ENCODE measurements at regions not wholly inside any gene's neighbourhood (a gene's known extent, or its start where the extent isn't known, plus 50 kb on each side); places are given as distances from the start of the nearest gene placed in this dataset.

DNA sequence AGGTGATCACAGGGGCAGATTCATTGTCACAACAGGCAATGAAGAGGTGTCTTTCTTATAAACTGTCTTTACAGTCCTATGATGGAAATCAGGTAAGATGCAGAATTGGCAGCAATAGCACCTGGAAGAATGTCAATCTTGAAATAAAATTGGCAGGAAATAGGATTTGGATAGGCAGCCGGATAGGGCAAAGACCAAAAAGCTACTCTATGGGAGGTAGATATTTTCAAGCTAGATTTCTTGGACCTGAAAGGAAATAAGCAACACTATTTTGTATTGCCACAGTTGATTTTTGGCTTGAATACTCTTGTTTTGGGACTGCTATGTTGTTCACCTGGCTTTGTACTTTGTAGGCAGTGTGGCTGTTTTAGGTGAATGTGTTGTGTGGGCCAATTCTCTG, 314.2 kb downstream of the SLC7A11 start:
- no peaks in the 10 kb centered on the region for H3K27me3 ChIP-seq (ENCODE audit: control insufficient read depth in 3 of 3, insufficient read depth in 3 of 3, low read depth in 1 of 3, low read length in 3 of 3)
- no peak overlapping the region for H3K23ac ChIP-seq (ENCODE audit: low read depth, low read length, poor library complexity)
- H2AK5ac ChIP-seq (ENCODE audit: low read depth, low read length): no peak overlapping the region
- no peak overlapping the region for H3K18ac ChIP-seq (ENCODE audit: low read length)
- H3K79me1 ChIP-seq (ENCODE audit: low read depth, low read length): no peaks in the 10 kb centered on the region
- no peak overlapping the region for H3K27ac ChIP-seq (replicated peaks; ENCODE audit: low read length)
- no peak overlapping the region for H2AFZ ChIP-seq (ENCODE audit: low read length)
- H3K14ac ChIP-seq (ENCODE audit: low read length): no peak overlapping the region
- H3K36me3 ChIP-seq (replicated peaks in 1 of 2; ENCODE audit: control insufficient read depth in 2 of 2, insufficient read depth in 2 of 2, low read length in 2 of 2): no peaks in the 10 kb centered on the region
- no peak overlapping the region for H3K4me3 ChIP-seq (ENCODE audit: low read length in 2 of 2)
- WGBS, 2 donors (ENCODE audit: extremely low coverage in 2 of 2, insufficient read length in 2 of 2, insufficient replicate concordance in 1 of 2): no CpG with 5 or more reads among the region's 1 CpG
- no peaks in the 10 kb centered on the region for H3K4me1 ChIP-seq (ENCODE audit: control insufficient read depth in 2 of 2, insufficient read depth in 1 of 2, low read depth in 1 of 2, low read length in 2 of 2)
- no peak for DNase-seq (ENCODE audit: low spot score)
- no peak overlapping the region for H4K8ac ChIP-seq (ENCODE audit: low read depth, low read length)
- H3K9ac ChIP-seq (ENCODE audit: low read depth, low read length, poor library complexity): no peak overlapping the region
- H4K91ac ChIP-seq (ENCODE audit: low read depth, low read length, poor library complexity): no peak overlapping the region
- no peaks in the 10 kb centered on the region for H3K9me3 ChIP-seq (replicated peaks in 1 of 2; ENCODE audit: control insufficient read depth in 2 of 2, insufficient read depth in 1 of 2, low read depth in 1 of 2, low read length in 2 of 2)
- H2BK15ac ChIP-seq (ENCODE audit: low read length): no peak overlapping the region
- no peak overlapping the region for H2BK120ac ChIP-seq (ENCODE audit: low read depth, low read length)
- H2BK12ac ChIP-seq (ENCODE audit: low read length): no peak overlapping the region
- H3K4me2 ChIP-seq (ENCODE audit: insufficient read depth, low read length, poor library complexity, severe bottlenecking): no peak overlapping the region
- no peak overlapping the region for H2BK5ac ChIP-seq (ENCODE audit: low read length)
- no peak overlapping the region for H3K4ac ChIP-seq (ENCODE audit: low read length)

DNA sequence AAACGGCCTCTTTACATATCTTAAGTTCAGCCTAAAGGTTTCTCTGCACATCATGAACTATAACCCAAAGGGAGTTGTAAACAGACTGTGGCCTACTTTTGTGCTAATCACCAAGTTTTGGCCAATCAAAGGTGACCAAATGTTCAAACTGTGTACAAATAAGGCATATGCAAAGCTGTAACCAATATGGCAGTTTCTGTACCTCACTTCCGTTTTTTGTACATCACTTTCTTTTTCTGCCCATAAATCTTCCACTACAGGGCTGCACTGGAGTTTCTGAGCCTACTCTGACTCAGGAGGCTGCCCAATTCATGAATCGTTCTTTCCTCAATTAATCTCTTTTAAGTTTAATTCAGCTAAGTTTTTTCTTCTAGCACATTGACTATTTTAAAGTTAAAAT, 318.7 kb downstream of the SLC7A11 start:
- H3K27ac ChIP-seq (replicated peaks; ENCODE audit: low read length): no peak overlapping the region
- H4K8ac ChIP-seq (ENCODE audit: low read depth, low read length): no peak overlapping the region
- H3K4ac ChIP-seq (ENCODE audit: low read length): no peak overlapping the region
- H3K4me3 ChIP-seq (ENCODE audit: low read length in 2 of 2): no peak overlapping the region
- no peak overlapping the region for H2BK120ac ChIP-seq (ENCODE audit: low read depth, low read length)
- H3K9me3 ChIP-seq (replicated peaks in 1 of 2; ENCODE audit: control insufficient read depth in 2 of 2, insufficient read depth in 1 of 2, low read depth in 1 of 2, low read length in 2 of 2): no peaks in the 10 kb centered on the region
- no peaks in the 10 kb centered on the region for H3K27me3 ChIP-seq (ENCODE audit: control insufficient read depth in 3 of 3, insufficient read depth in 3 of 3, low read depth in 1 of 3, low read length in 3 of 3)
- no peaks in the 10 kb centered on the region for H3K4me1 ChIP-seq (ENCODE audit: control insufficient read depth in 2 of 2, insufficient read depth in 1 of 2, low read depth in 1 of 2, low read length in 2 of 2)
- H2BK12ac ChIP-seq (ENCODE audit: low read length): no peak overlapping the region
- no peak overlapping the region for H3K18ac ChIP-seq (ENCODE audit: low read length)
- H3K36me3 ChIP-seq (replicated peaks in 1 of 2; ENCODE audit: control insufficient read depth in 2 of 2, insufficient read depth in 2 of 2, low read length in 2 of 2): no peaks in the 10 kb centered on the region
- H2AFZ ChIP-seq (ENCODE audit: low read length): no peak overlapping the region
- WGBS, 2 donors (ENCODE audit: extremely low coverage in 2 of 2, insufficient read length in 2 of 2, insufficient replicate concordance in 1 of 2): no CpG with 5 or more reads among the region's 3 CpGs
- H3K23ac ChIP-seq (ENCODE audit: low read depth, low read length, poor library complexity): no peak overlapping the region
- H3K14ac ChIP-seq (ENCODE audit: low read length): no peak overlapping the region
- no peak overlapping the region for H3K9ac ChIP-seq (ENCODE audit: low read depth, low read length, poor library complexity)
- no peak overlapping the region for H2AK5ac ChIP-seq (ENCODE audit: low read depth, low read length)
- H3K79me1 ChIP-seq (ENCODE audit: low read depth, low read length): no peaks in the 10 kb centered on the region
- H2BK15ac ChIP-seq (ENCODE audit: low read length): no peak overlapping the region
- H2BK5ac ChIP-seq (ENCODE audit: low read length): no peak overlapping the region
- no peak overlapping the region for H4K91ac ChIP-seq (ENCODE audit: low read depth, low read length, poor library complexity)
- DNase-seq (ENCODE audit: low spot score): no peak
- no peak overlapping the region for H3K4me2 ChIP-seq (ENCODE audit: insufficient read depth, low read length, poor library complexity, severe bottlenecking)

DNA sequence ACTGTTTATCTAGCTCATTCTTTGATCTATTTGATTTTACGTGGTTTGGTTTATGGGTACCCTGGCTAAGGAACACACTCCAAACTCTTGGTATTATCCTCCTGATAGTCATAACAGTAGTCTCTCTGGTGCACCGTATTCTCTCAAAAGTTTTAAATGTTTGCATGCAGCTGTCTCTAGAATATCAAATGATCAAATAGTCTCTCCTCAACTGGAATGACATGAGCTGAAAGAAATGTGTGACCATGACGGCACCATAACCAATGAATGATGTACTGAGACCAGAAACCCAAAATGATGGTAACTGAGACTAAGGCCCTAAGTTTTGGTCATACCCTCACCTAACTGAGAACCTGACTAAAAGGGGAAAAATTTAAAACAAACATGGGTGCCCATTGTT, 319.4 kb downstream of the SLC7A11 start:
- Histone ChIP-seq H3K23ac (ENCODE audit: low read depth, low read length, poor library complexity) (no peak overlapping the region), H3K4me2 (ENCODE audit: insufficient read depth, low read length, poor library complexity, severe bottlenecking) (no peak overlapping the region), H2BK5ac (ENCODE audit: low read length) (no peak overlapping the region)

DNA sequence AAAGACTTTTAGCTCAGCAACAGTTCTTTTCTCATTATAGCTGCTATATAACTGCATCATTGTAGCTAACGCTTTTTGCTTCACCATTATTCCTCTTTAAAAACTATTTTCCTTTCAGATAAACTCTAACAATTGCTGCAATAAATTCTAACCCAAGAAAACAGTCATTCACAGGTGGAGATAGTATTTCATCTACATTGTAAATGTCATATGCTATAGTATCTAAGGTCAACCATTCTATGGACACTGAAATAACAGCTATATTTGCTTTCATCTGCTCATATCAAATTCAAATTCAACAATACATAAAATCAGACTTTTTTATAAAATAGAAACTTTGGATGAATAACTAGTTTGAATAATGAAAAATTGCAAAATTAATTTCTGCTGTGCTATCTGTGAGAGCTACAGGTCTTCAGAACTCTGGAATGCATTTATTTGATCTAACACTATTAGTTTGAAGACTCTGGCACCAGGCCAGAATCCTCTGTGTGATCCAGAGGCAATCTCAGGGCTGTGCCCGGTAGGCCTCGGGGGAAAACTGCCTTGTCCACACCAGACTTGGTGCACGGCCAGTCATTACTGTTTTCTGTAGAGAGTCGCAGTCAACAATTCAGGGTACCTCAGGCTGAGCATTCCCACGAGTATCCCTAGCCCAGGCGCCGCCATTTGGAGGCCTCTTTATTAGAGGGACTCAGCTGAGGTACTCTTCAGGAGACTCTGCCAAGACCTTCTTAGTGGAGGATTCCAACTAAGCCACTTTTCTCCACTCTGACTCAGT, 332.4 kb downstream of the SLC7A11 start:
- H3K27ac ChIP-seq (replicated peaks; ENCODE audit: low read length): no peak overlapping the region
- no peak for DNase-seq (ENCODE audit: low spot score)
- H3K4me1 ChIP-seq (ENCODE audit: control insufficient read depth in 2 of 2, insufficient read depth in 1 of 2, low read depth in 1 of 2, low read length in 2 of 2): no peaks in the 10 kb centered on the region
- H3K9ac ChIP-seq (ENCODE audit: low read depth, low read length, poor library complexity): no peak overlapping the region
- H4K91ac ChIP-seq (ENCODE audit: low read depth, low read length, poor library complexity): no peak overlapping the region
- H4K8ac ChIP-seq (ENCODE audit: low read depth, low read length): no peak overlapping the region
- peak overlapping the region; percentile 3 for H3K18ac ChIP-seq (ENCODE audit: low read length)
- H2BK5ac ChIP-seq (ENCODE audit: low read length): no peak overlapping the region
- no peak overlapping the region for H3K23ac ChIP-seq (ENCODE audit: low read depth, low read length, poor library complexity)
- H3K9me3 ChIP-seq (replicated peaks in 1 of 2; ENCODE audit: control insufficient read depth in 2 of 2, insufficient read depth in 1 of 2, low read depth in 1 of 2, low read length in 2 of 2): no peaks in the 10 kb centered on the region
- no peaks in the 10 kb centered on the region for H3K36me3 ChIP-seq (replicated peaks in 1 of 2; ENCODE audit: control insufficient read depth in 2 of 2, insufficient read depth in 2 of 2, low read length in 2 of 2)
- H2AK5ac ChIP-seq (ENCODE audit: low read depth, low read length): no peak overlapping the region
- H3K4me2 ChIP-seq (ENCODE audit: insufficient read depth, low read length, poor library complexity, severe bottlenecking): no peak overlapping the region
- H2AFZ ChIP-seq (ENCODE audit: low read length): no peak overlapping the region
- H3K27me3 ChIP-seq (ENCODE audit: control insufficient read depth in 3 of 3, insufficient read depth in 3 of 3, low read depth in 1 of 3, low read length in 3 of 3): no peaks in the 10 kb centered on the region
- WGBS, 2 donors (ENCODE audit: extremely low coverage in 2 of 2, insufficient read length in 2 of 2, insufficient replicate concordance in 1 of 2): no CpG with 5 or more reads among the region's 8 CpGs
- H3K4me3 ChIP-seq (ENCODE audit: low read length in 2 of 2): no peak overlapping the region
- no peak overlapping the region for H3K14ac ChIP-seq (ENCODE audit: low read length)
- H3K4ac ChIP-seq (ENCODE audit: low read length): no peak overlapping the region
- no peak overlapping the region for H2BK12ac ChIP-seq (ENCODE audit: low read length)
- H3K79me1 ChIP-seq (ENCODE audit: low read depth, low read length): no peaks in the 10 kb centered on the region
- no peak overlapping the region for H2BK15ac ChIP-seq (ENCODE audit: low read length)
- no peak overlapping the region for H2BK120ac ChIP-seq (ENCODE audit: low read depth, low read length)

More for the DNA sequence above, 319.4 kb downstream of the SLC7A11 start:
- H2AFZ ChIP-seq (ENCODE audit: low read length): no peak overlapping the region
- H3K27ac ChIP-seq (replicated peaks; ENCODE audit: low read length): no peak overlapping the region
- no peak overlapping the region for H3K4me3 ChIP-seq (ENCODE audit: low read length in 2 of 2)
- H2BK15ac ChIP-seq (ENCODE audit: low read length): no peak overlapping the region
- no peaks in the 10 kb centered on the region for H3K9me3 ChIP-seq (replicated peaks in 1 of 2; ENCODE audit: control insufficient read depth in 2 of 2, insufficient read depth in 1 of 2, low read depth in 1 of 2, low read length in 2 of 2)
- H3K4ac ChIP-seq (ENCODE audit: low read length): no peak overlapping the region
- H2BK12ac ChIP-seq (ENCODE audit: low read length): no peak overlapping the region
- no peak overlapping the region for H2BK120ac ChIP-seq (ENCODE audit: low read depth, low read length)
- no peak overlapping the region for H2AK5ac ChIP-seq (ENCODE audit: low read depth, low read length)
- DNase-seq (ENCODE audit: low spot score): no peak
- H3K9ac ChIP-seq (ENCODE audit: low read depth, low read length, poor library complexity): no peak overlapping the region
- no peaks in the 10 kb centered on the region for H3K36me3 ChIP-seq (replicated peaks in 1 of 2; ENCODE audit: control insufficient read depth in 2 of 2, insufficient read depth in 2 of 2, low read length in 2 of 2)
- H3K14ac ChIP-seq (ENCODE audit: low read length): no peak overlapping the region
- H4K8ac ChIP-seq (ENCODE audit: low read depth, low read length): no peak overlapping the region
- no peak overlapping the region for H3K18ac ChIP-seq (ENCODE audit: low read length)
- no peaks in the 10 kb centered on the region for H3K27me3 ChIP-seq (ENCODE audit: control insufficient read depth in 3 of 3, insufficient read depth in 3 of 3, low read depth in 1 of 3, low read length in 3 of 3)
- H4K91ac ChIP-seq (ENCODE audit: low read depth, low read length, poor library complexity): no peak overlapping the region
- no peaks in the 10 kb centered on the region for H3K4me1 ChIP-seq (ENCODE audit: control insufficient read depth in 2 of 2, insufficient read depth in 1 of 2, low read depth in 1 of 2, low read length in 2 of 2)
- no CpG with 5 or more reads among the region's 3 CpGs for WGBS, 2 donors (ENCODE audit: extremely low coverage in 2 of 2, insufficient read length in 2 of 2, insufficient replicate concordance in 1 of 2)
- no peaks in the 10 kb centered on the region for H3K79me1 ChIP-seq (ENCODE audit: low read depth, low read length)

Measured in neuronal stem cell (in vitro differentiated cells).